ENCODE measurements at regions not wholly inside any gene's neighbourhood (a gene's known extent, or its start where the extent isn't known, plus 50 kb on each side); places are given as distances from the start of the nearest gene placed in this dataset.

DNA sequence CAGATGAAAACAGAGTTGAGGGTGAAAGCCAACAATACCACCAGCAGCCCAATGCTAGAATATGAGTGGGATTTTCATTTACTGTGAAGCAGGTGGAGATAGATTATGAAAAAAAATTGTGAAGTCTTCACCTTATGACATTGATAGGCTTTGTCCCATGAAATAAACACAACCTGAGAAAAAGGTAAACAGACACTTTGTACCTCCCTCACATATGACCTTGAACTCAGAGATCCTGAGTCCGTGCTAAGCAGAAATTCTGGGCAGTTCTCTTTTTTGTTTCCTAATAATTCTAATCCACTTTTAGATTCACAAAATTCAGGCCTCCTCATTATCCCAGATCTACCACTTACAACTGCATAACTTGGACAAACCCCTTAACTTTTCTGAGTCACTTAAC is 127.3 kb upstream of the RORB start:
- no peaks in the 10 kb centered on the region for H3K4me1 ChIP-seq (ENCODE audit: control insufficient read depth in 2 of 2, insufficient read depth in 2 of 2, low read length in 2 of 2)
- DNase-seq (no peak), ATAC-seq (ENCODE audit: low read depth) (no peak)
- no peak for TF ChIP-seq EZH2 (IDR thresholded peaks at IDR 0.05; ENCODE audit: borderline replicate concordance, insufficient read depth, low read depth, low read length, poor library complexity, severe bottlenecking)
- TF ChIP-seq, protein P1, sequence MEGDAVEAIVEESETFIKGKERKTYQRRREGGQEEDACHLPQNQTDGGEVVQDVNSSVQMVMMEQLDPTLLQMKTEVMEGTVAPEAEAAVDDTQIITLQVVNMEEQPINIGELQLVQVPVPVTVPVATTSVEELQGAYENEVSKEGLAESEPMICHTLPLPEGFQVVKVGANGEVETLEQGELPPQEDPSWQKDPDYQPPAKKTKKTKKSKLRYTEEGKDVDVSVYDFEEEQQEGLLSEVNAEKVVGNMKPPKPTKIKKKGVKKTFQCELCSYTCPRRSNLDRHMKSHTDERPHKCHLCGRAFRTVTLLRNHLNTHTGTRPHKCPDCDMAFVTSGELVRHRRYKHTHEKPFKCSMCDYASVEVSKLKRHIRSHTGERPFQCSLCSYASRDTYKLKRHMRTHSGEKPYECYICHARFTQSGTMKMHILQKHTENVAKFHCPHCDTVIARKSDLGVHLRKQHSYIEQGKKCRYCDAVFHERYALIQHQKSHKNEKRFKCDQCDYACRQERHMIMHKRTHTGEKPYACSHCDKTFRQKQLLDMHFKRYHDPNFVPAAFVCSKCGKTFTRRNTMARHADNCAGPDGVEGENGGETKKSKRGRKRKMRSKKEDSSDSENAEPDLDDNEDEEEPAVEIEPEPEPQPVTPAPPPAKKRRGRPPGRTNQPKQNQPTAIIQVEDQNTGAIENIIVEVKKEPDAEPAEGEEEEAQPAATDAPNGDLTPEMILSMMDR (IDR thresholded peaks at IDR 0.05): no peak
- no peak overlapping the region for H3K9ac ChIP-seq (ENCODE audit: low read length)
- Mint-ChIP-seq H3K9me3 (ENCODE audit: insufficient read depth) (no peaks in the 10 kb centered on the region), H3K4me3 (no peak overlapping the region), H3K27me3 (no peaks in the 10 kb centered on the region), H3K27ac (no peak overlapping the region), H3K4me1 (no peaks in the 10 kb centered on the region)
- intact Hi-C loops (cut with micrococcal nuclease): no loop called here
- no peaks in the 10 kb centered on the region for H3K9me3 ChIP-seq (ENCODE audit: control extremely low read depth in 1 of 3, control insufficient read depth in 2 of 3, insufficient read depth in 1 of 3, low read length in 2 of 3)
- no peaks in the 10 kb centered on the region for H4K20me1 ChIP-seq (ENCODE audit: control insufficient read depth, insufficient read depth, low read length, poor library complexity, severe bottlenecking)
- H3K27ac ChIP-seq (ENCODE audit: low read length in 2 of 2): no peak overlapping the region
- 100% methylated on average over 1 of the region's 1 CpG for WGBS (ENCODE audit: insufficient coverage)
- no peak overlapping the region for H3K4me2 ChIP-seq (replicated peaks; ENCODE audit: low read depth, low read length, poor library complexity, severe bottlenecking)
- no peak overlapping the region for H2AFZ ChIP-seq (ENCODE audit: insufficient read depth, low read depth, low read length, poor library complexity, severe bottlenecking)
- ChIA-PET CTCF (no interaction called here), POLR2A (no interaction called here)
- no peaks in the 10 kb centered on the region for H3K36me3 ChIP-seq (replicated peaks in 1 of 2; ENCODE audit: control extremely low read depth in 1 of 2, control insufficient read depth in 1 of 2, extremely low read depth in 1 of 2, insufficient read depth in 2 of 2, low read length in 1 of 2)
- H3K79me2 ChIP-seq (ENCODE audit: control insufficient read depth, insufficient read depth, low read length): no peaks in the 10 kb centered on the region
- no peaks in the 10 kb centered on the region for H3K27me3 ChIP-seq (replicated peaks in 1 of 4; ENCODE audit: control extremely low read depth in 1 of 4, control insufficient read depth in 3 of 4, insufficient read depth in 4 of 4, low read length in 3 of 4)
- no peak overlapping the region for H3K4me3 ChIP-seq (ENCODE audit: control extremely low read depth in 1 of 5, extremely low read depth in 1 of 5, insufficient read depth in 1 of 5, low read depth in 2 of 5, low read length in 4 of 5)

DNA sequence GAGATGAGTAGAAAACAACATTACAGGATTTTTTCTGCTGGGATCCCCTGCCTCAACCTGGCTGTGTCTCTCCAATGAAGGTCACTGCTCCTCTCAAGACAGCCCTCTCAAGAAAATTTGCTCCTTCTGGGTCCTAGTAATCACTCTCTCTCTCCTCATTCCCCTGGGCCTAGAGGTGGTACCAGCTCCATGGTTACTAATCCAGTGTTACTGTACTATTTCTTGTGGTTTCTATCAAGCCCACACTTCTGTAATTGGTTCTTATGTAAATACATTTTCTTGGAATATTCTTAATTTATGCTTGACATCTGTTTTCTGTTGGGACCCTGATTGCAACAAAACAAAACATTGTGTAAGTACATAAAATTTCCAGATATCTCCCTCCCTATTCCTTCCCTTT is 123.8 kb upstream of the RORB start:
- no peaks in the 10 kb centered on the region for H3K27me3 ChIP-seq (replicated peaks in 1 of 4; ENCODE audit: control extremely low read depth in 1 of 4, control insufficient read depth in 3 of 4, insufficient read depth in 4 of 4, low read length in 3 of 4)
- POLR2A ChIA-PET: no interaction called here
- no peaks in the 10 kb centered on the region for H3K4me1 ChIP-seq (ENCODE audit: control insufficient read depth in 2 of 2, insufficient read depth in 2 of 2, low read length in 2 of 2)
- CTCF ChIA-PET: no interaction called here
- intact Hi-C loops (cut with micrococcal nuclease): no loop called here
- Mint-ChIP-seq H3K4me3 (no peak overlapping the region), H3K4me1 (no peaks in the 10 kb centered on the region), H3K27me3 (no peaks in the 10 kb centered on the region), H3K9me3 (ENCODE audit: insufficient read depth) (no peaks in the 10 kb centered on the region), H3K27ac (no peak overlapping the region)
- no peak overlapping the region for H3K4me2 ChIP-seq (replicated peaks; ENCODE audit: low read depth, low read length, poor library complexity, severe bottlenecking)
- no peak for DNase-seq
- no peaks in the 10 kb centered on the region for H3K36me3 ChIP-seq (replicated peaks in 1 of 2; ENCODE audit: control extremely low read depth in 1 of 2, control insufficient read depth in 1 of 2, extremely low read depth in 1 of 2, insufficient read depth in 2 of 2, low read length in 1 of 2)
- no peak for ATAC-seq (ENCODE audit: low read depth)
- H3K9ac ChIP-seq (ENCODE audit: low read length): no peak overlapping the region
- H4K20me1 ChIP-seq (ENCODE audit: control insufficient read depth, insufficient read depth, low read length, poor library complexity, severe bottlenecking): no peaks in the 10 kb centered on the region
- H3K4me3 ChIP-seq (ENCODE audit: control extremely low read depth in 1 of 5, extremely low read depth in 1 of 5, insufficient read depth in 1 of 5, low read depth in 2 of 5, low read length in 4 of 5): no peak overlapping the region
- H3K9me3 ChIP-seq (ENCODE audit: control extremely low read depth in 1 of 3, control insufficient read depth in 2 of 3, insufficient read depth in 1 of 3, low read length in 2 of 3): no peaks in the 10 kb centered on the region
- no peaks in the 10 kb centered on the region for H3K79me2 ChIP-seq (ENCODE audit: control insufficient read depth, insufficient read depth, low read length)
- H3K27ac ChIP-seq (ENCODE audit: low read length in 2 of 2): no peak overlapping the region
- no peak overlapping the region for H2AFZ ChIP-seq (ENCODE audit: insufficient read depth, low read depth, low read length, poor library complexity, severe bottlenecking)
- TF ChIP-seq, protein P1 (IDR thresholded peaks at IDR 0.05): no peak
- no peak for TF ChIP-seq EZH2 (IDR thresholded peaks at IDR 0.05; ENCODE audit: borderline replicate concordance, insufficient read depth, low read depth, low read length, poor library complexity, severe bottlenecking)
